Gastroesophageal sphincter (tissue), 4 donors: ENCODE measurements at regions not wholly inside any gene's neighbourhood (a gene's known extent, or its start where the extent isn't known, plus 50 kb on each side); places are given as distances from the start of the nearest gene placed in this dataset.
"Not testable (repeated sequence)": the region's sequence is repeated elsewhere in the genome, so short reads cannot be mapped to it uniquely, and the experiment has no call there.

Source experiments
- ATAC-seq: fragments of 150-250 bp; one replicate; pipeline ENCODE4 v1.9.1; 2016; ENCODE audit warnings: mild to moderate bottlenecking, moderate library complexity
- H3K27ac ChIP-seq, 4 donors: fragments of 200-600 bp; sonication (generic) in 3 of 4; 1 replicate in 3 of 4; 2 replicates in 1 of 4; pipeline ENCODE4 v1.5.1; 2016 to 2019
- H3K27me3 ChIP-seq: fragments of 200-600 bp; sonication (generic); one replicate; pipeline ENCODE4 v1.5.1; 2019
- H3K36me3 ChIP-seq, 2 donors: fragments of 200-600 bp; sonication (generic); one replicate each; pipeline ENCODE4 v1.5.1; 2019; ENCODE audit warnings: control low read depth in 1 of 2
- H3K4me1 ChIP-seq, 3 donors: fragments of 200-600 bp; sonication (generic); 1 replicate in 2 of 3; 2 replicates in 1 of 3; pipeline ENCODE4 v1.5.1; 2016 to 2019; ENCODE audit warnings: control low read depth in 2 of 3
- H3K4me3 ChIP-seq, 2 donors: fragments of 200-600 bp; sonication (generic); one replicate each; pipeline ENCODE4 v1.5.1; 2019; ENCODE audit warnings: mild to moderate bottlenecking in 1 of 2, moderate library complexity in 1 of 2
- H3K9me3 ChIP-seq, 3 donors: fragments of 200-600 bp; sonication (generic); one replicate each; pipeline ENCODE4 v1.5.1; 2017 to 2019; ENCODE audit warnings: control low read depth in 2 of 3
- CTCF ChIP-seq, 4 experiments: fragments of 200-600 bp in 2 of 4; fragments of 450-650 bp in 2 of 4; sonication (generic) in 1 of 4; IDR thresholded peaks; one replicate each; pipeline ENCODE4 v1.5.1; 2017 to 2019; ENCODE audit warnings: antibody characterized with exemption in 4 of 4, mild to moderate bottlenecking in 2 of 4, moderate library complexity in 2 of 4
- EP300 ChIP-seq: sonication (generic); formaldehyde crosslinking; IDR thresholded peaks from one replicate; pipeline ENCODE4 v1.6.1; 2017; ENCODE audit warnings: antibody characterized with exemption, mild to moderate bottlenecking
- POLR2A ChIP-seq, 2 donors: fragments of 450-650 bp; IDR thresholded peaks; one replicate each; pipeline ENCODE4 v1.6.1; 2017; ENCODE audit warnings: antibody characterized with exemption in 2 of 2, mild to moderate bottlenecking in 2 of 2, moderate library complexity in 1 of 2
- POLR2AphosphoS5 ChIP-seq: sonication (generic); formaldehyde crosslinking; IDR thresholded peaks from one replicate; pipeline ENCODE4 v1.6.1; 2017; ENCODE audit warnings: antibody characterized with exemption
- whole genome bisulfite sequencing, 2 donors: methylation state at CpG; one replicate each; pipeline ENCODE4 v1.1.5; 2018; ENCODE audit warnings: low coverage in 1 of 2; 5-methylcytosine and 5-hydroxymethylcytosine counted together

DNA sequence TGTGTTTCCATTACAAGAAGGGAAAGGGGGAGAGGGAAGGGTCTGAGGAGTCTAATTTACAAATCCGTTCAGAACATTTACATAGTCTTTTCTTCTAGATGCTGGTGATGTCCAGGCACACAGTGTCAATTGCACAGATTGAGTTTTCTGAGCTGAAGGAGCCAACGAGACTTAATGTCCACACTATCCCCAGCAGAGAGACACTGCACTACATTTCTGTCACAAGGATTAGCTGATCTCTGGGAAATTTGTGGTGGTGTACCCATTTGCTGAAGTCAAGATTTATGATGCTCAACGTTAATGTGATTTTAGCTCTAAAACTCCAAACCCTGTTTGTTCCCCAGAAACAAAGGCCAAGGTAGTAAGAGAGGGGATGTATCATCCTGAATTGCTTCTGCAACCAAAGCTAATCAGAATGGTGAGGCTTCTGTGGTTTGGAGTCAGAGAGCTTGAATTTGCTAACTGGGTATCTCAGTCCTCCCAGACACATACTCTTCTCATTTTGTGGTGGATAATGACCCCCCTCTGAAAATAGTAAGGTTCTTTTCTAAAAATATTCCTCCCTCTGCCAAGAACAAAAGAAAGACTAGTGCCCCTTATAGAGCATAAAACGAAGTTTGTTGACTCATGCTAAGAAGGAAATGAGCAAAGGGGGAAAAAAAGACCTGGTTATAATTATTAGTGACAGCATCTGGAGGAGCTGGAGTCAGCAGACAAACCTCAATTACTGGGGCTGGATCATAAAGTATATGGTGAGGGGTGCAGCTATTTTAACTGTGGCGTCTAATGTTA lies 416.9 kb downstream of the PSAT1 start:
- 48 to 52% methylated on average over 5 of the region's 5 CpGs for WGBS, 2 donors
- no peak overlapping the region for H3K27ac ChIP-seq
- H3K4me3 ChIP-seq, result no peak overlapping the region
- no peaks in the 10 kb centered on the region for H3K27me3 ChIP-seq
- H3K36me3 ChIP-seq, result no peaks in the 10 kb centered on the region
- no peak for ATAC-seq
- no peaks in the 10 kb centered on the region for H3K4me1 ChIP-seq
- TF ChIP-seq CTCF (IDR thresholded peaks at IDR 0.05) (no peak), EP300 (no peak), POLR2AphosphoS5 (no peak), POLR2A (IDR thresholded peaks at IDR 0.05) (no peak)
- H3K9me3 ChIP-seq, result no peaks in the 10 kb centered on the region

GRCh38 chr9:78714576-78714975 lies 417.7 kb downstream of the PSAT1 start:
- TF ChIP-seq POLR2A (IDR thresholded peaks at IDR 0.05) (no peak), POLR2AphosphoS5 (no peak), EP300 (no peak), CTCF (IDR thresholded peaks at IDR 0.05) (no peak)
- H3K27me3 ChIP-seq, result no peaks in the 10 kb centered on the region
- 26 to 60% methylated on average over 2 of the region's 2 CpGs for WGBS, 2 donors
- no peaks in the 10 kb centered on the region for H3K36me3 ChIP-seq
- no peak for ATAC-seq
- H3K4me1 ChIP-seq, result no peaks in the 10 kb centered on the region
- H3K9me3 ChIP-seq, result no peaks in the 10 kb centered on the region
- no peak overlapping the region for H3K4me3 ChIP-seq
- no peak overlapping the region for H3K27ac ChIP-seq

- ATAC-seq, H3K4me1 ChIP-seq, H3K27me3 ChIP-seq, H3K9me3 ChIP-seq, H3K36me3 ChIP-seq, H3K27ac ChIP-seq, H3K4me3 ChIP-seq: not testable (repeated sequence)
- 80 to 88% methylated on average over 1 to 3 of the region's 4 CpGs for WGBS, 2 donors
Observed at GRCh38 chr9:78719029-78719428, 422.1 kb downstream of the PSAT1 start.

DNA sequence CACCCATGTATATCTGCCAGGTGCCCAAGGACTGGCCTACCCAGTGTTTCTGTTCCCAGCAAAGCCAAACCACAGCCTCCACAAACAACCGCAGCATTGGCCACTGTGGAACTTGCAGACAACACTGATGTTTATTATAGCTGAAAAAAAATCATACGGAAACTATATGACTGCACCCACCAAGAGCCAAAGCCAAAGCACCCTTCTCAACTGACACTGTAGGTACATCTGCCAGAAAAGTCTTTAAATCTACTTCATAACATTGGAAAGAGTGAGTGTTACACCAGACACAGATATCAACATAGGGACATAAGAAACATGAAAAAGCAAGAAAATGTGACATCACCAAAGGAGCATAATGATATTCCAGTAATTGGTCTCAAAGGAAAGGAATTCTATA lies 428.0 kb downstream of the PSAT1 start:
- Histone ChIP-seq H3K9me3 (peaks cover 0 to 17% (median 0%) of the 10 kb centered on the region in 3 donors), H3K4me3 (no peak overlapping the region), H3K27ac (no peak overlapping the region), H3K36me3 (no peaks in the 10 kb centered on the region), H3K4me1 (no peaks in the 10 kb centered on the region), H3K27me3 (no peaks in the 10 kb centered on the region)
- no peak for TF ChIP-seq CTCF (IDR thresholded peaks at IDR 0.05)
- TF ChIP-seq POLR2AphosphoS5, result no peak
- TF ChIP-seq POLR2A (IDR thresholded peaks at IDR 0.05), result no peak
- TF ChIP-seq EP300, result no peak
- no peak for ATAC-seq
- 90 to 100% methylated on average over 2 of the region's 2 CpGs for WGBS, 2 donors

DNA sequence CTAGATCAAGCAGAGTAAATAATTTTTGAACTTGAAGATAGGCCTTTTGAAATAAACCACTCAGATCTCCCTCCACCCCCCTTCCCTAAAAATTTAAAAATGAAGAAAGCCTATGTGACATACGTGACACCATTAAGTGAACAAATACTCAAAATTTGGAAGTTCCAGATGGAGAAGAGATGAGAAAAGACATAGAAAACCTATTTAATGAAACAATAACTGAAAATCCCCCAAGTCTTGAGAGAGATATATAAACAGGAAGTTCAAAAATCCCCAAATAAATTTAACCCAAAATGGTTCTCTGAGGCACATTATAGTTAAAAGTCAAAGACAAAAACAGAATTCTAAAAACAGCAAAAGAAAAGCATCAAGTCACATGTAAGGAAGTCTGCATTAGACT lies 428.6 kb downstream of the PSAT1 start:
- TF ChIP-seq EP300, result no peak
- TF ChIP-seq POLR2A (IDR thresholded peaks at IDR 0.05), result no peak
- no peak for TF ChIP-seq POLR2AphosphoS5
- no peak for TF ChIP-seq CTCF (IDR thresholded peaks at IDR 0.05)
- Histone ChIP-seq H3K9me3 (peaks cover 0 to 17% (median 0%) of the 10 kb centered on the region in 3 donors), H3K27ac (no peak overlapping the region), H3K27me3 (no peaks in the 10 kb centered on the region), H3K4me3 (no peak overlapping the region), H3K36me3 (no peaks in the 10 kb centered on the region), H3K4me1 (no peaks in the 10 kb centered on the region)
- no peak for ATAC-seq
- WGBS, 2 donors, result 89 to 93% methylated on average over 1 of the region's 1 CpG
